GM19328 (cell line): ENCODE measurements at regions not wholly inside any gene's neighbourhood (a gene's known extent, or its start where the extent isn't known, plus 50 kb on each side); places are given as distances from the start of the nearest gene placed in this dataset.
"Not testable (repeated sequence)": the region's sequence is repeated elsewhere in the genome, so short reads cannot be mapped to it uniquely, and the experiment has no call there.

Experiments used
- ATAC-seq: cut with Tn5 transposase; IDR thresholded peaks from one replicate; pipeline ENCODE4 v1.9.1; 2021; ENCODE audit warnings: mild to moderate bottlenecking, moderate library complexity; ENCODE audit not compliant: unreplicated experiment

DNA sequence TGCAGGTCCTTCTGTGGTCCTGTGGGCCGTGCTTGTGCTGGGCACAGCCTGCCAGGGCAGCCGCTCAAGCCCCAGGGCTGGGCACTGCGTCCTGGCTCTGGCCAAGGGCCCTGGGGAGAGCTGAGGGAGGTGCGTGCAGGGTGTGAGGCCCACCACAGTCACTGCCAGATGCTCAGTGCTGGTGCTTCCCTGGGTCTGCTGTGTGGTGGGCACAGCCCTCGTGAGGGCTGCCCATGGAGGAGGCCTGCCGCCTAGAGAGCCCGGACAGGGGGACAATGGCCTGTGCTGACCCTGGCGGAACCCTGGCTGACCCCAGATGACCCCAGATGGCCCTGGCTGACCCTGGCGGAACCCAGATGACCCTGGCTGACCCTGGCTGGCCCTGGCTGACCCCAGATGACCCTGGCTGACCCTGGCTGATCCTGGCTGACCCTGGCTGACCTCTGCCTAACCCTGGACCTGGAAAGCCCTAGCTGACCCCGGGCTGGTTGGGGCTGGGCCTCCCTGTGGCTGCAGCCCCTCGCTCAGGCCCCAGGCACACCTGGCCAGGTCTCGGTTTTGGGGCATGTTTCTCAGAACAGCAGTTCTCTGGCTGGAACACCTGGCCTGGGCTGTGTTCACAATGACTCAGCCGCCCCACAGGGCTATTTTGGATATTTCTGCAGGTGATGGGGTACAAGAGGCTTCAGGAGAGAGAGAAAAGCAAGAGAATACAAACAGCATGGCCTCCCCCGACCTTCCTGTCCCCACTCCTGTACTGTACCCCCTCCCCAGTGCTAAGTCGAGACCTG lies 55.4 kb downstream of the TMEM121 start:
- peak; percentile 45 for ATAC-seq

DNA sequence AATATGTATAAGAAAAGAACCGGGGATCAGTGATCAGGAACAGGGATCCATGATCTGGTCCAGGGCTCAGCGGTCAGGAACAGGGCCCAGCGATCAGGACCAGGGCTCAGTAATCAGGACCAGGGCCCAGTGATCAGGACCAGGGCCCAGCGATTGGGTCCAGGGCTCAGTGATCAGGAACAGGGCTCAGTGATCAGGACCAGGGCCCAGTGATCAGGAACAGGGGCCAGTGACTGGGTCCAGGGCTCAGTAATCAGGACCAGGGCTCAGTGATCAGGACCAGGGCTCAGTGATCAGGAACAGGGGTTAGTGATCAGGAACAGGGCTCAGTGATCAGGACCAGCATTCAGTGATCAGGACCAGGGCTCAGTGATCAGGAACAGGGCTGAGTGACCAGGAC lies 56.3 kb downstream of the TMEM121 start:
- no peak for ATAC-seq

DNA sequence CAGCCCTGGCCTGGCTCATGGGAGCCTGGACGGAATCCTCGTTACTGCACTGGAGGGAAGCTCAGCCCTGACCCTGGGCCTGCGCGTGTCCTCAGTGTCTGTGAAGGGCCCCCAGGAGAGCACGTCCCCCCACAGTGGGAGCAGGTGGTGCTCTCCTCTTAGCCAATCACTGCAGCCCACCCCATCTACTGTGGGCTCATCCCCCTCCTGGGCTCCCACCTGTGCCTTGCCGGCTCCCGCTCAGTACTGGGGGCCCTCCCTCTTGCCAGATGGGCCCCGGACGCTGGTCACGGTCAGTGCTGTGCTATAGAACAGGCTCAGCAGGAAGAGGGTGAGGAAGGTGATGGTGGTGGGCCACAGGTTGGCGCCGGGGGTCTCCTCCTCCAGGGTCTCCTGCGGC lies 57.5 kb downstream of the TMEM121 start:
- ATAC-seq = not testable (repeated sequence)

DNA sequence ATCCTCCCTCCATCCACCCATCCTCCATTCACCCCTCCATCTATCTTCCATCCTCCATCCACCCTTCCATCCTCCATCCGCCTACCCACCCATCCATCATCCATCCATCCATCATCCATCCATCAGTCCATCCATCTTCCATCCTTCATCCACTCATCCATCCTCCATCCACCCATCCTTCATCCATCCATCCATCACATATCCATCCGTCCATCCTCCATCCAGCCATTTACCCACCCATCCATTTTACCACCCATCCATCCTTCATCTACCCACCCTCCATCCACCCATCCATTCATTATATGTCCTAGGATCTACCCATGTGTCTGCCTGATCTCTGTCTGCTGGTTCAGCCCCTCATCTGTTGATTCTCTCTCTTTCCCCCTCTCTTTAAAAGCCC lies 58.9 kb downstream of the TMEM121 start:
- not testable (repeated sequence) for ATAC-seq

DNA sequence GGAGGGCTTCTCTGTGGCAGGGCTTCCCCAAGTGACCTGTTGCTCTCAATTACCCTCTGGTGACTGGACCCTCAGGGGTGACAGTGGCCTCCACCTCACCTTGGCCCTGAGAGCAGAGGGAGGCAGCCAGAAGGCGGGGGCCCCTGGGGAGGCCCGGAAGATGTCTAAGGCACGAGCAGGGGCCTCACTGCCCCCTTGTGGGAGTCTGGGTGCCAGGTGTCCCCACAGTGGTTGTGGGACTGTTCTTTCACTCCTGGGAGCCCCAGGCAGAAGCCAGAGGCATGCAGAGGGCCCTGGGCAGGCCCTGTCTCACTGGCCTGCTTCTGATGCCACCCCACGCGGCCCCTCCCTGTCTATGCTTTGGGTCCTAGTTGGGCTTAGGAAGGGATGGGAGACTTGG lies 59.3 kb downstream of the TMEM121 start:
- not testable (repeated sequence) for ATAC-seq

DNA sequence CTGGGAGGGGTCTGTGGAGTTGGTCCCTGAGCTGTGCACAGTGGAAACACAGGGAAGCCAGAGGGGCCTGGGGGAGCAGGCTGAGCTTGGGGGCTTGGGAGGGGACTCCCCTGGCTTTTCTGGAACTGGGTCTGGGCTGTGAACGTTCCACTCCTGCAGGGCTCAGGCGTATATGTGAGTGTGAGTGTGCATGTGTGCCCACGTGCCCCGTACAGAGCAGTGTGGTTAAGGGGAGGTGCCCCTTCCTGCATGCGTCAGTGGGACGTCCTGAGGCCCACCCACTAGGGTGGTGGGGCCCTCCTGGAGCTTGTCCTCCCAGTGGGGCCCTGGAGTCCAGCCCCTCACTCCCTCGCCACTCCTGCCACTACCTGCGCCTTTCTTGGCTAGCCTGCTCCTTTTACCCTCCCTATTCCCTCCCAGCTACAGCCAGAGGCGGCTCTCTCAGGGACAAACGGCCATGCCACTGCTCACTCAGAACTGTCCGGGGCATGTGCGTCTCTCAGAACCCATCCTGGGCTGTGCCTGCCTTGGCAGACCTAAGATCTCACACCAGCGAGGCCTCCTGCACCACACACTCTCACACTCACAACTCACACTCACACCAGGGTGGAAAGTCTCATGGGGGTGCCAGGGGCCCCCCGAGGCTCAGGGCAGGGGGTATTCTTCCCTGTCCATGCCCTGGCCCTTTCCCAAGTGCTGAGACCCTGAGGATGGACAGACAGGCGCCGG lies 59.9 kb downstream of the TMEM121 start:
- not testable (repeated sequence) for ATAC-seq

DNA sequence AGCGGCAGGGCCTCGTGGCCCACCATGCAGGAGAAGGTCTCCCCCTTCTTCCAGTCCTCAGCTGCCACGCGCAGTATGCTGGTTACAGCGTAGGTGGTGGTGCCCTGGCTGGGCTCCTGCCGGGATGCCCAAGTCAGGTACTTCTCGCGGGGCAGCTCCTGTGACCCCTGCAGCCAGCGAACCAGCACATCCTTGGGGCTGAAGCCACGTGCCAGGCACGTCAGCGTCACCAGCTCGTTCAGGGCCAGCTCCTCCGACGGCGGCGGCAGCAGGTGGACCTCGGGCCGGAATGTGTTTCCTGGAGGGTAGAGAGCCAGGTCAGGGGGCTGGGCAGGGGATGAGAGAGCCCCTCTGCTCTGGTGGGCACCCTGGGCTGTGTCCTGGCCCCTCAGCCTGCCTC lies 60.7 kb downstream of the TMEM121 start:
- ATAC-seq = not testable (repeated sequence)

DNA sequence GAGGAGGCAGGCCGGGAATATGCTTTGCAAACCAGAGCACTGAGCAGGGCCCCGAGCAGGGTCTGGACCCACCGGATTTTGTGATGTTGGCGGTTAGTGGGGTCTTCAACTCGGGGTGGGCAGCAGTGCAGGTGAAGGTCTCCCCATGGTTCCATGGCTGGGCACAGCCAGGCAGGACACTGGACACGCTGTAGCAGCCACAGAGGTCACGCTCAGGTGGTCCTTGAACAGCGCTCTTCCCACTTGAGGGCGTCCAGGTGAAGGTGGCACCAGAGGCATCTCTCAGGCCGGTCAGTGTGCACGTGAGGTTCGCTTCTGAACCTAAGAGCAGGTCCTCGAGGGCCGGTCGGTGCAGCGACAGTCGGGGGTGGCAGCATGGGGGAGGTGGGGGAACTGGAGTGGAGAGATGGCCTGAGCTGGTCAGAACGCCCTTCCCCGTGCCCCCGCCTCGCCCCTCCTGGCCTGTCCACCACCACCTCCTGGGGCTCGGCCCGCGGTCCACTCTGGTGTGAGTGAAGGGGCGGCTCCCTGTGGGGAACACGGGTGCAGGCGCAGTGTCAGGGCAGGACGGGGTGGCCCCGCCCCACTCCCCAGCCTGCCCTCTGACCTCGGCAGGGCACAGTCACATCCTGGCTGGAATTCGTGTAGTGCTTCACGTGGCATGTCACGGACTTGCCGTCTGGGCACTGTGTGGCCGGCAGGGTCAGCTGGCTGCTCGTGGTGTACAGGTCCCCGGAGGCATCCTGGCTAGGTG lies 61.3 kb downstream of the TMEM121 start:
- ATAC-seq = not testable (repeated sequence)

DNA sequence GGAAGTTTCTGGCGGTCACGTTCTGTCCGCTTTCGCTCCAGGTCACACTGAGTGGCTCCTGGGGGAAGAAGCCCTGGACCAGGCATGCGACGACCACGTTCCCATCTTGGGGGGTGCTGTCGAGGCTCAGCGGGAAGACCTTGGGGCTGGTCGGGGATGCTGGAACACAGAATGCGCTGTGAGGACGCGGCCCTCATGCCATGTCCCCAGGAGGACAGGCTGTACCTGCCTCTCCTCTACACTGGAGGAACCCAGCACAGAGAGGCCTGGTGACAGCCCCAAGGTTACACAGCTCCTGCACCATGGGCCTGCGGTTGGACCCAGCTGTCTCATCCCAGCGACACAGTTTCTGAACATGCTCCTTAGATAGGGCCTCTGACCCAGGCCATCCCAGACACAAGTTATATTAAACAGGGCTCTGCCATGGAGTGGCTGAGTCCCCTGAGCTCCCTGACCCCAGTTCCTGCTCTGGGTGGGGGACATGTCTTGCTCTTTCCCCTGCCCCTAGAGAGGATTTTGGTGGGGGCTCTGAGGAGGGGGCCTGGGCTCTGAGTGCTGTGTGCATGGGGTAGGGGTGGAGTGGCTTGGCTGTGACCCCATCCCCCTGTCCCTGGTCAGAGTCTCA lies 62.0 kb downstream of the TMEM121 start:
- no peak for ATAC-seq

DNA sequence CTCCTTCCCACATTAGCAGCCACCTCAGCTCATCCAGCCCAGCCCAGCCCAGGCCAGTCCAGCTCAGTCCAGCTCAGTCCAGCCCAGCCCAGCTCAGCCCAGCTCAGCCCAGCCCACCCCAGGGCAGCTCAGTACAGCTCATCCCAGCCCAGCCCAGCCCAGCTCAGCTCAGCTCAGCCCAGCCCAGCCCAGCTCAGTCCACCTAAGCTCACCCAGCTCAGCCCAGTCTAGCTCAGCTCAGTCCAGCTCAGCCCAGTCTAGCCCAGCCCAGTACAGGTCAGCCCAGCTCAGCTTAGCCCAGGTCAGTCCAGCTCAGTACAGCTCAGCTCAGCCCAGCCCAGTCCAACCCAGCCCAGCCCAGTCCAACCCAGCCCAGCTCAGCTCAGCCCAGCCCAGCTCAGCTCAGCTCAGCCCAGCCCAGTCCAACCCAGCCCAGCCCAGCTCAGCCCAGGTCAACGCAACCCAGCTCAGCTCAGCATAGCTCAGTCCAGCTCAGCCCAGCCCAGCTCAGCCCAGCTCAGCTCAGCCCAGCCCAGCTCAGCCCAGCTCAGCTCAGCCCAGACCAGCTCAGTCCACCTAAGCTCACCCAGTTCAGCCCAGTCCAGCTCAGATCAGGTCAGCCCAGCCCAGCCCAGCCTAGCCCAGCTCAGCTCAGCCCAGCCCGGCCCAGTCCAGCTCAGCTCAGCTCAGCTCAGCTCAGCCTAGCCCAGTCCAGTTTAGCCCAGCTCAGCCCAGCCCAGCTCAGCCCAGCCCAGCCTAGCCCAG lies 63.0 kb downstream of the TMEM121 start:
- no peak for ATAC-seq

DNA sequence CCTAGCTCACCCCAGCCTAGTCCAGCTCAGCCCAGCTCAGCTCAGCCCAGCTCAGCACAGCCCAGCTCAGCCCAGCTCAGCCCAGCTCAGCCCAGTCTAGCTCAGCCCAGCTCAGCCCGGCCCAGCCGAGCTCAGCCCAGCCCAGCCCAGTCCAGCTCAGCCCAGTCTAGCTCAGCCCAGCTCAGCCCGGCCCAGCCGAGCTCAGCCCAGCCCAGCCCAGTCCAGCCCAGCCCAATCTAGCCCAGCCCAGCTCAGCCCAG lies 63.5 kb downstream of the TMEM121 start:
- ATAC-seq = not testable (repeated sequence)

DNA sequence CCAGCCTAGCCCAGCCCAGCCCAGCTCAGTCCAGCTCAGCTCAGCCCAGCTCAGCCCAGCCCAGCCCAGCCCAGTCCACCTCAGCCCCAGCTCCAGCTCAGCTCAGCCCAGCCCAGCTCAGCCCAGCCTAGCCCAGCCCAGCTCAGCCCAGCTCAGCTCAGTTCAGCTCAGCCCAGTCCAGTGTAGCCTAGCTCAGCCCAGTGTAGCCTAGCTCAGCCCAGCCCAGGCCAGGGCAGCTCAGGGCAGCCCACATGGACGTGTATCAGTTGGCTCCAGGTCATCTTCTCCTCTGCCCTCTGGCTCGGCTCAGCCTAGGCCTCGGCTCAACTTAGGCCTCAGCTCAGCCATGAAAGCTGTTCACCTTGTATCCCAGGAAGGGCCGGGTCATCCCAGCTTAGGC lies 64.7 kb downstream of the TMEM121 start:
- no peak for ATAC-seq

DNA sequence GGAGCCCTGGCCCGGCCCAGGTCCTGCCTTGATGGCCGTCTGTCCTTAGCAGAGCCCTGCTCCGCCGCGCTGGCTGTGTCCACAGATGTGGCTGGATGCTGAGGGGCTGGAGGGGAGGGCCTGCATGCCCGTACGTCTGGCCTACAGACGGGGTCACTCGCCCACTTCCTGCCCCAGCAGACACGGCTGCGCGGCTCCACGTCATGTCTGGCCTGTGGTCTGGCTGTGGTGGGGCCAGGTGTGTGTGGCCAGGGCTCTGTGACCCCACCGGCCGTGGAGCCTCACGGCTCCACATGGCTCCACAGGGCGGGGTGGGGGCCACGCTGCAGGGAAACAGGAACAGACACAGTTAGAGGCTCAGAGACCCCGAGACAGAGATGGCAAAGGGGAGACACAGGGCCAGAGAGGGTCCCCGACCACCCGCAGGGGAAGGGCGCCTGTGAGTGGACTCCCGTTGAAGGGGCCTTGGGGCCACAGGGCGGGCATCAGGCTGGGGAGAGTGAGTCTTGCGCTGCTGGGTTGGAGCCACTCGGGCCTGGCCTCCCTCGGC lies 65.5 kb downstream of the TMEM121 start:
- not testable (repeated sequence) for ATAC-seq

DNA sequence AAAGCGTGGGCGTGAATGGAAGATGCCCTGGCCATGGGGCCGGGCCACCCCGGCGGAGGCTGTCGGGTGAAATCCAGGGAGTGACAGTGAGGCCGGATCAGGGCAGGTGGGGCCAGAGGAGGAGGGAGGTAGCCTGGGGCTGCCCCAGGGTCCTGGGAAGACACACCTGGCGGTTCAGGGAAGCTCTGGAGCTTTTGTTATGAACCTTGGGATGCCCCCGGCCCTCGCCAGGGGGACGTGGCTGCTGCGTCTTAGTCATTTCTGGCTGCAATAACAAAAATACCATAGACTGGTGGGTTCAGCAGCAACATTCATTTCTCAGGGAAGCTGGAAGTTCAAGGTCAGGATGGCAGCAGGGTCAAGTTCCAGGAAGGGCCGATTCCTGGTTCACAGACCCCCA lies 66.3 kb downstream of the TMEM121 start:
- not testable (repeated sequence) for ATAC-seq

DNA sequence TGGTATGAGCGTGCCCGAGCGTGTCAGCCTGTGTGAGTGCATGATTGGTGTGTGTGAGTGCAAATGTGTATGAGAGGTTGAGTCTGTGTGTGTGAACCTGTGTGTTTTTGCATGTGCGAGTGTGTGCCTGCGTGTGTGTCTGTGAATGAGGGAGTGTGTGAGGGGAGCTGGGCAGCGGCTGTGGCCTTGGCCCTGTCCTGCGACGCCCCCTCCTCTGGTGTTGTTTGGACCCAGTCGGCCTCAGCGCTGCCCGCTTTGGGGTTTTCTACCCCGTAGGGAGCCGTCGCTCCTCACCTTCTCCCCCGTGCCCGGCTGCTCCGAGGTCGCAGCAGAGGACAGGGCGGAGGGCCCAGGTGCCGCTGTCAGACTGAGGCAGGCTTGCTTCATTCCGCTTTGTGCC lies 69.0 kb downstream of the TMEM121 start:
- ATAC-seq = not testable (repeated sequence)

DNA sequence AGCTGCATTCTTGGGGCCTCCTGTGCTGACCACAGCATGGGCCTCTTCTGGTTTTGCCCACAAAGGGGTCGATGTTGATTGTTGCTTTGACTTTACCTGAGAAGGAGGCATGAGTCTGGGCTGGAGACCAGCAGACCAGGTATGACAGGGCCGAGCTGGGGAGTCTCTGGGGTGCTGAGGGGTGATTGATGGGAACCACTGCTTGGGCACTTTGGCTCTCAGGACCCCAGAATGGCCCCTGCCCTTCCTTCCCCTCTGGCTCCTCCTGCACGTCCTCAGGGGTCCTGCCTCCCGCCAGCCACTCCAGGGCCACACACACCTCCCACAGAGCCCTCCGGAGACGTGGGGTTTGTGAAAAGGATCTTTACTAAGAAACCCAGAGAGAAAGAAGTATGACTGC lies 70.0 kb downstream of the TMEM121 start:
- ATAC-seq = not testable (repeated sequence)

DNA sequence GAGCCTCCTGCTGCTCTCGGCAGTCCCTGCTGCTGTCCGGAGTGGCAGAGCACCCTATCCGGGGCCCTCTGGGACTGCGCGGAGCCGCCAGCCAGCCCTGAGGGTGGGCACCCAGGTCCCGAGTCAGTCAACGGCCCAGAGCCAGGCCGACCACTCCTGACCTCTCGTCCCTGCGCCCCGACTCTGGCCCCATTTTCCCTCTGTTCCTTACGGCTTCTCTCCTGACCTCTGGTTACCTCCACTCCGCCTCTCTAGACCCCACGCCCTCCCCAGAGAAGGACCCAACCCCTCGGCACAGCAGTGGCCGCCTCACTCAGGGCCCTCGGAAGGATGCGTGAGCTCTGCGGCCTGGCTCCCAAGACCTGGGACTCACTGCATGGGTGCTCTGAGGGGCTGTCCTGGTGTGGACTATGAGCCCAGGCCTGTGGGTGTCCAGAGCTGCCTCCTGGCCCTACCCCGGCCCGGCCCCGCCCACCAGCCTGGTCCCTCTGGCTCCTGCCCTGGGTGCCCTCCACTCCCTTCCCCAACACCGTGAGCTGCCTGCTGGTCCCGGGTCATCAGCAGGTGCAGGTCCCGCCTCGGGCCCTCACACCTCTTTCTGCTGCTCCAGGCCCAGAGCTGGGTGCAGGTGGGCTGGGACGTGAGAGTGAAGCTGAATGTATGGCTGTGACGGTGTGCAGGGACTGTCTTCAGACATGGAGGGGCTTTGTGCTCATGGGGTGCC lies 71.8 kb downstream of the TMEM121 start:
- ATAC-seq = not testable (repeated sequence)

DNA sequence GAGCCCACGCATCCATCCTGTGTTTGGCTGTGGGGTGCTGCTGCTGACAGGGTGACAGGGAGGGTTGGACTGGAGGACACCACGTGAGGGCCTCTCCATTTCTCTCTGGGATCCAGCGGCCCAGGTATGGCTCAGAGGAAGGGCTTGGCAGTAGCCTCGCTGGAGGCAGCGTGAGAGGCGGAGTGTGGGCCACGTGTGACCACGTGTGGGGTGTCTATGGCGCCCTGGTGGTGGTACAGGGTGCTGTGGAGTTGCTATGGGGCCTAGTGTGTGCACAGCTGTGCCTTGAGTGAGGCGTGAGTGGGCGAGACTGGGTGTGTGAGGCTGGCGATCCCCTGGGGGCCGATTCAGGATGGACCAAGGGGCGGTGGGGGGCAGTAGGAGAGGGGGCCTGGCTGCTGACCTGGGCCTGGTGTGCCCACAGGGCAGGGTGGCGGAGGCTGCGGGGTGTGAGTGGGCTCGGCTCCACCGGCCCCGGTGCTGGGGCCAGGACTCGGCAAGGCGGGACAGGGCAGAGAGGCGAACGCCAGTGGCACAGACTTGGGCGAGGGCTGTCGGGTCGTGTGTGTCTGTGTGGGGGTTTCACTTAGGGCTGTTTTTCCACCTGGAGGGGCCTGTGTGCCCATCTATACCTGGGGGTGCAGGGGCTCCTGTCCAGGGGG lies 72.7 kb downstream of the TMEM121 start:
- ATAC-seq = not testable (repeated sequence)
